H1 (cell line): ENCODE measurements at regions not wholly inside any gene's neighbourhood (a gene's known extent, or its start where the extent isn't known, plus 50 kb on each side); places are given as distances from the start of the nearest gene placed in this dataset.

Source experiments
- ATF3 ChIP-seq: IDR thresholded peaks from 2 replicates; pipeline ENCODE4 v1.6.1; 2011; ENCODE audit warnings: low read depth, mild to moderate bottlenecking, low read length; ENCODE audit not compliant: insufficient read depth
- SIN3A ChIP-seq, 2 experiments: IDR thresholded peaks in 1 of 2; conservative IDR thresholded peaks in 1 of 2; 2 replicates each; pipeline ENCODE4 v1.6.1; 2011 to 2012; ENCODE audit warnings: low read length in 2 of 2, improper control_type of control experiment in 1 of 2, low read depth in 1 of 2, mild to moderate bottlenecking in 1 of 2
- TAF1 ChIP-seq: IDR thresholded peaks from 2 replicates; pipeline ENCODE4 v1.6.1; 2011; ENCODE audit warnings: mild to moderate bottlenecking, low read depth, low read length

- TF ChIP-seq ATF3 = no peak
- no peak for TF ChIP-seq TAF1
- TF ChIP-seq SIN3A (conservative IDR thresholded peaks at IDR 0.05 in 1 of 2, IDR thresholded peaks at IDR 0.05 in 1 of 2; ENCODE audit: low read depth in 1 of 2, low read length in 2 of 2) = no peak
Measured at GRCh38 chr18:33900638-33901037, 322.6 kb downstream of the ASXL3 start (continued).
